Keratinocyte (primary cell): ENCODE measurements at regions not wholly inside any gene's neighbourhood (a gene's known extent, or its start where the extent isn't known, plus 50 kb on each side); places are given as distances from the start of the nearest gene placed in this dataset.

Experiments used
- EZH2 ChIP-seq: IDR thresholded peaks from one replicate; pipeline ENCODE4 v1.6.1; 2012; ENCODE audit warnings: inconsistent platforms, mild to moderate bottlenecking, low read length, moderate library complexity
- TF ChIP-seq, protein P1 (sequence below), 3 experiments: IDR thresholded peaks in 1 of 3; conservative IDR thresholded peaks in 1 of 3; optimal IDR thresholded peaks in 1 of 3; 2 replicates in 2 of 3; 3 replicates in 1 of 3; pipeline versions ENCODE3 to v1.5.1; 2011; ENCODE audit warnings: low read length in 3 of 3, mild to moderate bottlenecking in 3 of 3, moderate library complexity in 2 of 3, control low read depth in 1 of 3, inconsistent platforms in 1 of 3; ENCODE audit not compliant: insufficient read depth in 2 of 3; ENCODE audit errors: extremely low read depth in 1 of 3

DNA sequence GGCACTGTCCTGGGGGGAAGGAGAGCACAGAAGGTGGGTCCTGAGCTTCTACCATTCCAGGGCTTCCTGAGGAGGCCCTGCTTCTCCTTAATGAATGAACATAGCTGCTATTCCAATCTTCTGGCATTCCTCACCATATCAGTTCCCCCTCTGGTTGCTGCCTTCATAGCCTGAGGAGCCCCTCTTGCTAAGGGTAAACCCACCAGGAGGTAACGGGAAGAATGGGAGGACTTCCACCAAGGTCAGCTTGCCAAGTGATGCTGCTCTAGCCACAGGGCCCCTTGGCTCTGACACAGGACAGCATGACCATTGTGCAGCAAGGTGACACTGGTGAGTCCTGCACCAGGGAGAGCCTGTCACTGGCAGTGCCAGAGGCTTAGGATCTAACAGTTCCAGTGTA lies 1022.5 kb downstream of the TBC1D22A start:
- TF ChIP-seq, protein P1, sequence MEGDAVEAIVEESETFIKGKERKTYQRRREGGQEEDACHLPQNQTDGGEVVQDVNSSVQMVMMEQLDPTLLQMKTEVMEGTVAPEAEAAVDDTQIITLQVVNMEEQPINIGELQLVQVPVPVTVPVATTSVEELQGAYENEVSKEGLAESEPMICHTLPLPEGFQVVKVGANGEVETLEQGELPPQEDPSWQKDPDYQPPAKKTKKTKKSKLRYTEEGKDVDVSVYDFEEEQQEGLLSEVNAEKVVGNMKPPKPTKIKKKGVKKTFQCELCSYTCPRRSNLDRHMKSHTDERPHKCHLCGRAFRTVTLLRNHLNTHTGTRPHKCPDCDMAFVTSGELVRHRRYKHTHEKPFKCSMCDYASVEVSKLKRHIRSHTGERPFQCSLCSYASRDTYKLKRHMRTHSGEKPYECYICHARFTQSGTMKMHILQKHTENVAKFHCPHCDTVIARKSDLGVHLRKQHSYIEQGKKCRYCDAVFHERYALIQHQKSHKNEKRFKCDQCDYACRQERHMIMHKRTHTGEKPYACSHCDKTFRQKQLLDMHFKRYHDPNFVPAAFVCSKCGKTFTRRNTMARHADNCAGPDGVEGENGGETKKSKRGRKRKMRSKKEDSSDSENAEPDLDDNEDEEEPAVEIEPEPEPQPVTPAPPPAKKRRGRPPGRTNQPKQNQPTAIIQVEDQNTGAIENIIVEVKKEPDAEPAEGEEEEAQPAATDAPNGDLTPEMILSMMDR (optimal IDR thresholded peaks at IDR 0.05 in 1 of 3, IDR thresholded peaks at IDR 0.05 in 1 of 3, conservative IDR thresholded peaks at IDR 0.05 in 1 of 3; ENCODE audit: extremely low read depth in 1 of 3, insufficient read depth in 2 of 3, low read length in 3 of 3), result no peak
- no peak for TF ChIP-seq EZH2
